HL-60 (cell line): ENCODE measurements at regions not wholly inside any gene's neighbourhood (a gene's known extent, or its start where the extent isn't known, plus 50 kb on each side); places are given as distances from the start of the nearest gene placed in this dataset.

ENCODE experiments used
- GABPA ChIP-seq: IDR thresholded peaks from 2 replicates; pipeline ENCODE4 v1.6.1; 2012; ENCODE audit warnings: low read depth
- TF ChIP-seq, protein P1 (sequence below): IDR thresholded peaks from one replicate; pipeline ENCODE4 v1.5.1; 2011; ENCODE audit warnings: low read length, control low read depth, inconsistent platforms; ENCODE audit not compliant: insufficient read depth

DNA sequence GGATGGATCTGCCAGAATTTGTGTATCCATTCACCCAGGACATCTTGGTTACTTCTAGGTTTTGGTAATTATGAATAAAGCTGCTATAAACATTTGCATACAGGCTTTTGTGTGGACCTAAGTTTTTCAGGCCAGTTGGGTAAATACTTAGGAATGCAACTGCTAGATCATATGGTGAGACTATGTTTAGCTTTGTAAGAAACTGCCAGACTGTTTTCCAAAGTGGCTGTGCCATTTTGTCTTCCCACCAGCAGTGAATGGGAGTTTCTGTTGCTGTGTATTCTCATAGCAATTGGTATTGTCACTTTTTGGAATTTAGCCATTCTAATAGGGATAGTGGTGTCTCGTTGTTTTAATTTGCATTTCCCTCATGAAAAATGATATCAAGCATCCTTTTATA lies 133.0 kb downstream of the KIF26A start:
- TF ChIP-seq GABPA = no peak
- TF ChIP-seq, protein P1, sequence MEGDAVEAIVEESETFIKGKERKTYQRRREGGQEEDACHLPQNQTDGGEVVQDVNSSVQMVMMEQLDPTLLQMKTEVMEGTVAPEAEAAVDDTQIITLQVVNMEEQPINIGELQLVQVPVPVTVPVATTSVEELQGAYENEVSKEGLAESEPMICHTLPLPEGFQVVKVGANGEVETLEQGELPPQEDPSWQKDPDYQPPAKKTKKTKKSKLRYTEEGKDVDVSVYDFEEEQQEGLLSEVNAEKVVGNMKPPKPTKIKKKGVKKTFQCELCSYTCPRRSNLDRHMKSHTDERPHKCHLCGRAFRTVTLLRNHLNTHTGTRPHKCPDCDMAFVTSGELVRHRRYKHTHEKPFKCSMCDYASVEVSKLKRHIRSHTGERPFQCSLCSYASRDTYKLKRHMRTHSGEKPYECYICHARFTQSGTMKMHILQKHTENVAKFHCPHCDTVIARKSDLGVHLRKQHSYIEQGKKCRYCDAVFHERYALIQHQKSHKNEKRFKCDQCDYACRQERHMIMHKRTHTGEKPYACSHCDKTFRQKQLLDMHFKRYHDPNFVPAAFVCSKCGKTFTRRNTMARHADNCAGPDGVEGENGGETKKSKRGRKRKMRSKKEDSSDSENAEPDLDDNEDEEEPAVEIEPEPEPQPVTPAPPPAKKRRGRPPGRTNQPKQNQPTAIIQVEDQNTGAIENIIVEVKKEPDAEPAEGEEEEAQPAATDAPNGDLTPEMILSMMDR = no peak
